Thoracic aorta (tissue), 2 donors: ENCODE measurements at regions not wholly inside any gene's neighbourhood (a gene's known extent, or its start where the extent isn't known, plus 50 kb on each side); places are given as distances from the start of the nearest gene placed in this dataset.

Experiments used
- ATAC-seq: fragments of 150-250 bp; one replicate; pipeline ENCODE4 v1.8.0; 2017; ENCODE audit warnings: low read depth; ENCODE audit not compliant: insufficient number of reproducible peaks, low FRiP score
- DNase-seq: peaks from one replicate; pipeline ENCODE4 v3.0.0-alpha.2; 2020; ENCODE audit warnings: low spot score
- H3K27ac ChIP-seq, 2 donors: fragments of 200-600 bp; sonication (generic); 1 replicate in 1 of 2; 2 replicates in 1 of 2; pipeline ENCODE4 v1.5.1; 2016; ENCODE audit warnings: mild to moderate bottlenecking in 2 of 2, moderate library complexity in 2 of 2
- H3K27me3 ChIP-seq: fragments of 200-600 bp; sonication (generic); replicated peaks from 2 replicates; pipeline ENCODE4 v1.6.0; 2016; ENCODE audit warnings: mild to moderate bottlenecking; ENCODE audit not compliant: insufficient read depth
- H3K36me3 ChIP-seq: fragments of 200-600 bp; sonication (generic); one replicate; pipeline ENCODE4 v1.5.1; 2016
- H3K4me1 ChIP-seq, 2 donors: fragments of 200-600 bp; sonication (generic); 1 replicate in 1 of 2; 2 replicates in 1 of 2; pipeline versions ENCODE4 v1.5.1 to v1.6.0; 2016; ENCODE audit warnings: low read depth in 2 of 2, mild to moderate bottlenecking in 1 of 2; ENCODE audit not compliant: control insufficient read depth in 1 of 2
- H3K4me3 ChIP-seq: fragments of 200-600 bp; sonication (generic); 2 replicates; pipeline ENCODE4 v1.5.1; 2016; ENCODE audit warnings: mild to moderate bottlenecking
- H3K9me3 ChIP-seq: fragments of 200-600 bp; sonication (generic); 2 replicates; pipeline ENCODE4 v1.5.1; 2016
- TF ChIP-seq, protein P1 (sequence below): fragments of 200-600 bp; sonication (generic); IDR thresholded peaks from one replicate; pipeline ENCODE4 v1.5.1; 2019; ENCODE audit warnings: antibody characterized with exemption

DNA sequence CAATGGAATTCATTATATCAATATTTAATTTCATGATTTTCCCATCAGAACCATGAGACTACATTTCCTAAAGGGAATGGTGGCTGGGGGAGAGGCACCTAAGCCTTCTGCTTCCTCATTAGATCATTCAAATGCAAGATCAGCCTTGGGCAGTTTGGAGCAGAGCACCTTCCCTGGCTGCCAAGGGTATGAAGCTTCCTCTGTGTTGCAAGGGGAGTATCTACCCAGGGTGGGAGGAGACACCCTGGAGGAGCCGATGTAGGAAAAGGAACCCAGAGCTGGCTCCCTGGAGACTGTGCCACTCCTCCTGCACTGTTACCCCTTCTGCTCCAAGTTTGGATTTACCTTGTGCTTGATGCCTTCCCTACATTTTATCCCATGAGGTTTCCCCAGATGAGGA is 299.7 kb upstream of the PRDM1 start:
- ATAC-seq (no peak), DNase-seq (no peak)

DNA sequence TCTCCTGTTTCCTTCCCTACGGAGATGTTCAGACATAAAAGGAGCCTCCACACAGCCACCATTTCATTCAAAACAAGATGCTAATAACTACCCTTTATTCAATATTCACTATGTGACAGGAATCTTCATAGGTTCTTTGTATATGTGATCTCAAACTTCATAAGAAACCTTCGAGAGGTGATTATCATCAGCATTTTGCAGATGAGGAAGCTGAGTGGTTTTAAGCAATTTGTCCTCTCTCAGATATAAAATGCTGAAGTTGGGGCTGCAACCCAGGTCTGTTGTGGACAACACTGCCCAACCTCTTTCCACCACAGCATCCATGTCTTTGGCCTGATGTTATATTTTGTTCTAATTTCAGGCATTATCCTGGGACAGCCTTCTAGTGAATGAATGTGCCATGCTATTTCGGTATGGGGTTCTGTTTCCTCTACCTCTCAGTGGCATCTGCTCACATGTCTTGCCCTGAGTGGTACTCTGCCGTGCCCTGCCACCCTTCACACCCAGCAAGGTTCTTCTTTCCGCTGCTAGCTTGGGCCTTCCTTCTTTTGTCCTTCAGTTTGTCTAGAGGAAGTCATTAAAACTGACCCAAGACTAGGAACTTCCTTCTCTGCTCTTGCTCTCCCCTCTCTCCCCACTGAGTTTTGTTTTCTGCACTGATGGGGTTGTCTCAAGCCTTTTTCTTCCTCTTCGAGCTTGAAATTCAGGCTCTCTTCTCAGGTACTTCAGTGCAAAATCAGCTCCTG is 300.9 kb upstream of the PRDM1 start:
- H3K9me3 ChIP-seq = no peaks in the 10 kb centered on the region
- H3K27me3 ChIP-seq = no peaks in the 10 kb centered on the region
- H3K36me3 ChIP-seq = no peaks in the 10 kb centered on the region
- H3K4me3 ChIP-seq = no peak overlapping the region
- H3K4me1 ChIP-seq = no peaks in the 10 kb centered on the region
- ATAC-seq (no peak), DNase-seq (no peak)
- TF ChIP-seq, protein P1, sequence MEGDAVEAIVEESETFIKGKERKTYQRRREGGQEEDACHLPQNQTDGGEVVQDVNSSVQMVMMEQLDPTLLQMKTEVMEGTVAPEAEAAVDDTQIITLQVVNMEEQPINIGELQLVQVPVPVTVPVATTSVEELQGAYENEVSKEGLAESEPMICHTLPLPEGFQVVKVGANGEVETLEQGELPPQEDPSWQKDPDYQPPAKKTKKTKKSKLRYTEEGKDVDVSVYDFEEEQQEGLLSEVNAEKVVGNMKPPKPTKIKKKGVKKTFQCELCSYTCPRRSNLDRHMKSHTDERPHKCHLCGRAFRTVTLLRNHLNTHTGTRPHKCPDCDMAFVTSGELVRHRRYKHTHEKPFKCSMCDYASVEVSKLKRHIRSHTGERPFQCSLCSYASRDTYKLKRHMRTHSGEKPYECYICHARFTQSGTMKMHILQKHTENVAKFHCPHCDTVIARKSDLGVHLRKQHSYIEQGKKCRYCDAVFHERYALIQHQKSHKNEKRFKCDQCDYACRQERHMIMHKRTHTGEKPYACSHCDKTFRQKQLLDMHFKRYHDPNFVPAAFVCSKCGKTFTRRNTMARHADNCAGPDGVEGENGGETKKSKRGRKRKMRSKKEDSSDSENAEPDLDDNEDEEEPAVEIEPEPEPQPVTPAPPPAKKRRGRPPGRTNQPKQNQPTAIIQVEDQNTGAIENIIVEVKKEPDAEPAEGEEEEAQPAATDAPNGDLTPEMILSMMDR = no peak
- H3K27ac ChIP-seq = no peak overlapping the region

More for the DNA sequence above, 299.7 kb upstream of the PRDM1 start:
- Histone ChIP-seq H3K27ac (no peak overlapping the region), H3K4me3 (no peak overlapping the region), H3K27me3 (no peaks in the 10 kb centered on the region), H3K9me3 (no peaks in the 10 kb centered on the region), H3K4me1 (no peaks in the 10 kb centered on the region), H3K36me3 (no peaks in the 10 kb centered on the region)
- TF ChIP-seq, protein P1 = no peak

DNA sequence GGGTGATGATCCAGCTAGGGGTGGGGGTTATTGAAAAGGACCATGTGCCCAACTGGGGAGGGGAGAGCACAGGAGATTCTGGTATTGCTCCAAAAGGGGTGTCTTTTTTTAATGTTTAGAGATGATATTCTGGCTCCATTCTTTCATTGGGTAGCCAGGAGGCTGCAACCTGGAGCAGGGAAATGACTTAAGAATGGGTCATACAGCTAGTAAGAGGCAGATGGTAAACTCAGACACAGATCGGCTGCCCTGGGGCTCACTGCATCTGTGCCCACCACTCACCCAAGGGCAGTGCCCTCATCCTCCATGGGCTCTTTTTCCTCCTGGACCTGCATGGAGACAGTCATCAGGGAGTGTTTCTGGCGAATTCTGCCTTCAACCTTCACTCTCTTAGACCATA is 302.0 kb upstream of the PRDM1 start:
- H3K36me3 ChIP-seq = no peaks in the 10 kb centered on the region
- H3K27ac ChIP-seq = no peak overlapping the region
- H3K4me3 ChIP-seq = no peak overlapping the region
- no peaks in the 10 kb centered on the region for H3K9me3 ChIP-seq
- no peak for ATAC-seq
- H3K27me3 ChIP-seq = no peaks in the 10 kb centered on the region
- no peaks in the 10 kb centered on the region for H3K4me1 ChIP-seq
- no peak for DNase-seq
- TF ChIP-seq, protein P1 = no peak

DNA sequence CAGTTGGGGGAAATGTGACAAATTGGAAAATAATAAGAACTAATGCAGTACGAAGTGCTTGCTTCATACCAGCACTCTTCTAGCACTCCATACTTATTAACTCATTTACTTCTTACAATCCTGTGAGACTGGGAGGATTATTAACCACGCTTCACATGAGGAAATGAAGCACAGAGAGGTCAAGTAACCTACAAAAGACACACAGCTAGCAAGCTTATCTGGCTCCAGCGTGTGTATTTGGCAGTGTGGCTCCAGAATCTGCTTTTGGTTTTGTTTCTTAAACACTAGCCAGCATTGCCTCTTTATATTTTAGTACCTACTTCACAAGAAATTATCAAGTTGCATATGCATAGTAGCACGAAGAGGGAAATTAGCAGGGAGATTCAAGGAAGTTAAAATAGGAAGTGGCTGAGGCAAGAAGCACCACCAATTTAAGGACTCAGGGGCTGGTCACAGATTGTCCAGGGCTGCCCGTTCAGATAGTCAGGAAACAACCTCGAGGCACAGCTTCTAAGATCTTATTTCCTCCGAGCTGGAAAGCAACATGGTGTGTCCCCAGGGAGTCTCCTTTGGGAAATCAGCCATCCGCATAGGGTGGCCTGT is 302.7 kb upstream of the PRDM1 start:
- Histone ChIP-seq H3K27me3 (no peaks in the 10 kb centered on the region), H3K4me3 (no peak overlapping the region), H3K36me3 (no peaks in the 10 kb centered on the region), H3K27ac (no peak overlapping the region), H3K4me1 (no peaks in the 10 kb centered on the region), H3K9me3 (no peaks in the 10 kb centered on the region)
- ATAC-seq (no peak), DNase-seq (no peak)
- TF ChIP-seq, protein P1 = no peak

DNA sequence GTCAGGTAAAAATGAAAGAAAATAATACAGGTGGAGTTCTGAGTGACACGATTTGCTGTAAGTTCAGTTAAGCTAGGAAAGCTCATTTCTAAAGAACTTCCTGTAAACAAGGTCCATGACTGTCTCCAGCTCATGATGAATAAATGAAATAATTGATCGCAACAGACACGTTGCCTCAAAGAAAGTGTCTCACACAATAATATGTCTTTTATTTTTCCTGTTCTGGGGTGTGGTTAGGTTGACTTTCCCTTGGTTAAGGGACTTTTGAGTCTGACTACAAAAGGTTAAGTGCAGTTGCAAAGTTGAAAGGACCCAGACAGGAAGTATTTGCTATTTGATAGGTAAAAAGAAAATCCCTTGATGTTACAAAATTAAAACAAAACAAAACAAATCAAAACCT is 304.2 kb upstream of the PRDM1 start:
- TF ChIP-seq, protein P1 = no peak
- Histone ChIP-seq H3K9me3 (no peaks in the 10 kb centered on the region), H3K4me1 (no peaks in the 10 kb centered on the region), H3K36me3 (no peaks in the 10 kb centered on the region), H3K4me3 (no peak overlapping the region), H3K27ac (no peak overlapping the region), H3K27me3 (no peaks in the 10 kb centered on the region)
- DNase-seq = no peak
- ATAC-seq = no peak
